Stimulated activated naive CD8-positive, alpha-beta T cell treated with anti-CD3 and anti-CD28 coated beads, Interleukin-15, Interleukin-2, amounts not matched to agents 100 ng/mL and 50 ng/mL, for 24 hours (primary cell): ENCODE measurements at regions not wholly inside any gene's neighbourhood (a gene's known extent, or its start where the extent isn't known, plus 50 kb on each side); places are given as distances from the start of the nearest gene placed in this dataset.
"Not testable (repeated sequence)": the region's sequence is repeated elsewhere in the genome, so short reads cannot be mapped to it uniquely, and the experiment has no call there.

ENCODE experiments used
- H3K27ac Mint-ChIP-seq: one replicate; pipeline ENCODE4 v1.8.0; 2021; ENCODE audit warnings: mild to moderate bottlenecking, mixed read lengths
- H3K27me3 Mint-ChIP-seq: one replicate; pipeline ENCODE4 v1.8.0; 2021; ENCODE audit warnings: mixed read lengths
- H3K36me3 Mint-ChIP-seq: one replicate; pipeline ENCODE4 v1.8.0; 2021; ENCODE audit warnings: low read depth, mixed read lengths
- H3K4me1 Mint-ChIP-seq: one replicate; pipeline ENCODE4 v1.8.0; 2021; ENCODE audit warnings: low read depth, mixed read lengths
- H3K4me3 Mint-ChIP-seq: one replicate; pipeline ENCODE4 v1.8.0; 2021; ENCODE audit warnings: mild to moderate bottlenecking, mixed read lengths
- H3K9me3 Mint-ChIP-seq: one replicate; pipeline ENCODE4 v1.8.0; 2021; ENCODE audit warnings: mixed read lengths

DNA sequence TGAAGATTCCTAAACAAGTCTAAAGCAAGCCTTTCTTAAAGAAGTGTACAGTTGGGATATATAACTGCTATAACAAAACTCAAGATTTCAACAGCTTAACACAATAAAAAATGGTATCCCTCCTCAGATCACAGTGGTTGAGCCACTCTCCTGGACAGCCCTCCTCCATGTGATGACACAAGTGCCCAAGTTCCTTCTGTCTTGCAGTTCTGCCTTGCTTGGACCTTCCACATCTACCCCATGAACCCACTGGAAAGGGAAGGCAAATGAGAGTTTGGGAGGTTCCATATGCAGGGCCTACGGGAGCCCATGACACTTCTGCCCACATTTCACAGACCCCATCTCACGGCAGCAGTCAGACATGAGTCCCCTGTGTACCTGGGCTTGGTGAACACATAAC, 659.2 kb downstream of the UQCRFS1 start:
- Mint-ChIP-seq H3K4me1 (peaks cover 7% of the 10 kb centered on the region), H3K36me3 (no peaks in the 10 kb centered on the region), H3K27me3 (no peaks in the 10 kb centered on the region), H3K9me3 (peaks cover 4% of the 10 kb centered on the region), H3K27ac (no peak overlapping the region), H3K4me3 (no peak overlapping the region)

DNA sequence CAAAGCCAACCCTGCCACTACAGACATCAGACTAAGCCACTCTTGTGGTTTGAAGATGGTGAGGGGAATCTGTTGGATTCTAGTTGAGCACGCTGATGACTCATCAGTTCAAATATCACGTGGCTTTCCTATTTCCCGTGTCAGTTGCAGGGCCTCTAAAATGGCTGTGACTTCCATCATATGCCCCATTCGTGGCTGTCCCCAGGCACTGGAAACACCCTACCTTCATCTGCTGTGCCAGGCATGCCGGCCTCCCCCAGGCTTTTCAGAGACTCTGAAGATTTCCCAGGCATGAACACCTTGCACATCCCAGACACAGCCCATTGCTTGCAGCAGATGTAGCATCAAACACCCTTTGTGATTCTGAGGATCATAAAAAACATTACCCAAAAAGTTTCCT, 659.9 kb downstream of the UQCRFS1 start:
- no peak overlapping the region for H3K4me3 Mint-ChIP-seq
- H3K27ac Mint-ChIP-seq: no peak overlapping the region
- H3K36me3 Mint-ChIP-seq: no peaks in the 10 kb centered on the region
- H3K27me3 Mint-ChIP-seq: no peaks in the 10 kb centered on the region
- H3K4me1 Mint-ChIP-seq: peaks cover 7% of the 10 kb centered on the region
- peaks cover 4% of the 10 kb centered on the region for H3K9me3 Mint-ChIP-seq

DNA sequence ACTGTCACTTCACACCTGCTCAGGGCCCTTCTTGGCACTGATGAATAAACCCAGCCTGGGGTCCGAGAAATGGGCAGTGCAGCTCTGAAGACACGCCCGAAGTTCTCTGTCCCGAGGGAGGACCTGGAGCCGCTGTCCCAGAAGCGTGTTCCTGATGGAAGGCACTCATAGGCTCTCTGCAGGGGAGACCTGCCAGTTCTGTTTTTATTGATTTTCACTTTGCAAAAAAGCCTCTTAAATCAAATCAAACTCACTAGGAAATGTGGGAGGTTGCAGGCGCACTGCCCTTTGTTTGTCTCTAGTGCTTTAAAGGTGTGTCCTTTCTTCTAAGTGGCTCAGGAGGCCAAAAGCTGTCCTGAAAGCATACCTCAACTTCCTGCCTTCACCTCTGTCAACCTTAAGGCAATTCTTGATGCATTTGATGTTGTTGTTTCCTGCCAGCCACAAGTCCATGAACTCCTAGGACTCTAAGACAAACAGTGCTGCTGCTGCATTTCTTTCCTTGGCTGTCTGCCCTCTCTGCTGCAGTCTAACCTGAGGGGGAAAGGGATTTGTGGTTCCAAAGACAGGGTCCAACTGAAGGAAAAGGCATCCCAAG, 663.2 kb downstream of the UQCRFS1 start:
- Mint-ChIP-seq H3K36me3 (no peaks in the 10 kb centered on the region), H3K27ac (no peak overlapping the region), H3K27me3 (no peaks in the 10 kb centered on the region), H3K9me3 (peaks cover 4% of the 10 kb centered on the region), H3K4me3 (no peak overlapping the region), H3K4me1 (peaks cover 7% of the 10 kb centered on the region)

DNA sequence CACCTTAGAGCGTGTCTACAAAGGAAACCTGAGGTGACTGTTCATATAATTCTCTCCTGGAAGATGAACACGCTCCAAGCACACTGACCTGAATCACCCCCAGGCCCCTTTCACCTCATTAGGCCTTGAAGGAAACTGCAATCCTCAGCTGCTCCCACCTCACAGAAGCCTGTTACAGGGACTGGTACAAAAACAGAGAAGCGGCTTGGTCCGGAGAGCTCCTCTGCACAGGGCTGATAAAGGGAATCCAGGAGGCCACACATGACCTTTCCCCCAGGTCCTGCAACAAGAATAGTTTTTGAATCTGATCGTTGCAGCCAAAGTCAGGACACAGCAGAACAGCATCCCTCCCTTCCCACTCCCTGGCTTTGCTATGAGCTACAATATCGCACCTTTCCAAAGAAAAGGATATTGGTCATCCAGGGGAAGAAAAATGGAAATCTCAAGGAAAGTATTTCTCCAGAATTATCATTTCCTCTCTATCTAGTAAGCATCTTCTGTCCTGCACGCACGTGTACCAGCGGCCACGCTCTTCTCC, 666.7 kb downstream of the UQCRFS1 start:
- Mint-ChIP-seq H3K36me3 (no peaks in the 10 kb centered on the region), H3K9me3 (no peaks in the 10 kb centered on the region), H3K4me1 (peaks cover 4% of the 10 kb centered on the region), H3K27me3 (no peaks in the 10 kb centered on the region), H3K27ac (no peak overlapping the region), H3K4me3 (no peak overlapping the region)

- H3K27me3 Mint-ChIP-seq, H3K36me3 Mint-ChIP-seq, H3K9me3 Mint-ChIP-seq, H3K4me3 Mint-ChIP-seq, H3K27ac Mint-ChIP-seq, H3K4me1 Mint-ChIP-seq: not testable (repeated sequence)
These were observed 667.6 kb downstream of the UQCRFS1 start for GRCh38 chr19:28545397-28545796.

- Mint-ChIP-seq H3K4me3 (no peak overlapping the region), H3K36me3 (no peaks in the 10 kb centered on the region), H3K9me3 (no peaks in the 10 kb centered on the region), H3K27me3 (no peaks in the 10 kb centered on the region), H3K4me1 (peaks cover 4% of the 10 kb centered on the region), H3K27ac (no peak overlapping the region)
These were observed 668.3 kb downstream of the UQCRFS1 start for GRCh38 chr19:28544451-28545261.

DNA sequence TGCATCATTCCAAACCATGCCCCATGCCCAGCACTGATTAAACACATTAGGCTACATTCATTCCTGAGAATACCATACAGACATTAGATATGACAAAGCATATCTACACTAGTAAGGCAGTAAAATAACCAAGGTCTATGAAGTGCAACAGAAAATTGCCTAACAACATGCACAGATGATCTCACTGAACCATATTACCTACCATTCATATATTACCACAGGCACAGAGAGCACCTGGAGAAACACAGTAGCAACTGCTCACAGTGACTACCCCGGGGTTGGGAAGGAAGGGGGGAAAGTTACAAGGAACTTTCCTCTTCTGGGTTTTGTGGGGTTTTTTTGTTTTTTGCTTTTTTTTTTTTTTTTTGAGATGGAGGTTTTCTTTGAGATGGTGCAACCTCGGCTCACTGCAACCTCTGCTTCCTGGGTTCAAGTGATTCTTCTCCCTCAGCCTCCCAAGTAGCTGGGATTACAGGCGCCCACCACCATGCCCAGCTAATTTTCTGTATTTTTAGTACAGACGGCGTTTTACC, 669.6 kb downstream of the UQCRFS1 start:
- no peaks in the 10 kb centered on the region for H3K36me3 Mint-ChIP-seq
- no peak overlapping the region for H3K4me3 Mint-ChIP-seq
- no peaks in the 10 kb centered on the region for H3K9me3 Mint-ChIP-seq
- H3K27ac Mint-ChIP-seq: no peak overlapping the region
- peaks cover 4% of the 10 kb centered on the region for H3K4me1 Mint-ChIP-seq
- no peaks in the 10 kb centered on the region for H3K27me3 Mint-ChIP-seq

DNA sequence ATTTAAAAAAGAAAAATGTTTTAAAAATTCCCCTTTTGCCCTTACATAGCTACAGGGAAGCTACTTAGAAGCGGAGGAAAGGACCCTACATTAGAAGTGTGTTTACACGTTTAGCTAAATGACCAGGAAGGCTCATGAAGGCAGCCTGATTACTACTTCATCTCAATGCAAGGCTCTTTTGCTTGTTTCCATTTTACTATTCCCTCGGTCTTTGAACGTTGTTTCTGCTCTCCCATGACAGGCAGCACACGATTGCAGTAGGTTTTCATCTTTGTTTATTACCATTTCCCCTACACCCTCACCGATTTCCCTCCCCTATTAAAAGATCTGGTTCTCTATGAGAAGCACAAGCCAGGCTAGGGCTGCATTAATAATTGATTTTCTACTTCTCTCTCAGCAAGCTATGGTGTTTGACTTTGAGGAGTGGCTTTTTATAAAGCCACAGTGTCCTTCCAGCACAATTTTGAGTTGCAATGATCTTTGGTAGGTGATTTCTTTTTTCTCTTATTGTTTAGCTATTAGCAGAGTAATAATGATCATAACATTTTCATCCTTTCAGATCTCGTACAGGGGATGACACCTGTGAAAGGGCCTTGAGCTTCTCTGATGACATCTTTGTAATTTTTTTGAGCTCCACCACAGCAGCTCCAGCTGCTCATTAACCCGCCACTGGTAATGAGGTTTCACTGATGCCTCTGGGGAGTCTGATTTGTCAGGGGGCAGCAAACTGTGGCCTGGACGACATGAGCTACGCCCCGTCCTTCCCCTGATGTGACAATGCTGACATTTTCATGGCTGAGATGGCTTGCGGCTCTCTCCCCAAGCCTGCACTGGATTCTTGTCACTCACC, 670.3 kb downstream of the UQCRFS1 start:
- Mint-ChIP-seq H3K9me3 (peaks cover 6% of the 10 kb centered on the region), H3K27me3 (no peaks in the 10 kb centered on the region), H3K27ac (no peak overlapping the region), H3K4me3 (no peak overlapping the region), H3K4me1 (peaks cover 4% of the 10 kb centered on the region), H3K36me3 (no peaks in the 10 kb centered on the region)

- no peaks in the 10 kb centered on the region for H3K36me3 Mint-ChIP-seq
- H3K4me1 Mint-ChIP-seq: peaks cover 4% of the 10 kb centered on the region
- no peak overlapping the region for H3K4me3 Mint-ChIP-seq
- H3K27me3 Mint-ChIP-seq: no peaks in the 10 kb centered on the region
- peaks cover 6% of the 10 kb centered on the region for H3K9me3 Mint-ChIP-seq
- H3K27ac Mint-ChIP-seq: no peak overlapping the region
These were observed 671.2 kb downstream of the UQCRFS1 start for GRCh38 chr19:28541602-28542393.

GRCh38 chr19:28541029-28541428, 671.9 kb downstream of the UQCRFS1 start:
- Mint-ChIP-seq H3K27me3 (no peaks in the 10 kb centered on the region), H3K9me3 (peaks cover 6% of the 10 kb centered on the region), H3K4me1 (peaks cover 4% of the 10 kb centered on the region), H3K36me3 (no peaks in the 10 kb centered on the region), H3K4me3 (no peak overlapping the region), H3K27ac (no peak overlapping the region)

- H3K4me3 Mint-ChIP-seq, H3K9me3 Mint-ChIP-seq, H3K27ac Mint-ChIP-seq, H3K27me3 Mint-ChIP-seq, H3K4me1 Mint-ChIP-seq, H3K36me3 Mint-ChIP-seq: not testable (repeated sequence)
These were observed 672.6 kb downstream of the UQCRFS1 start for GRCh38 chr19:28540385-28540784.

GRCh38 chr19:28539759-28540158, 673.2 kb downstream of the UQCRFS1 start:
- peaks cover 9% of the 10 kb centered on the region for H3K9me3 Mint-ChIP-seq
- H3K27me3 Mint-ChIP-seq: no peaks in the 10 kb centered on the region
- H3K27ac Mint-ChIP-seq: no peak overlapping the region
- no peaks in the 10 kb centered on the region for H3K36me3 Mint-ChIP-seq
- no peak overlapping the region for H3K4me3 Mint-ChIP-seq
- peaks cover 4% of the 10 kb centered on the region for H3K4me1 Mint-ChIP-seq

- H3K27me3 Mint-ChIP-seq, H3K27ac Mint-ChIP-seq, H3K4me1 Mint-ChIP-seq, H3K4me3 Mint-ChIP-seq, H3K36me3 Mint-ChIP-seq, H3K9me3 Mint-ChIP-seq: not testable (repeated sequence)
These were observed 674.4 kb downstream of the UQCRFS1 start for GRCh38 chr19:28538579-28538978.

- Mint-ChIP-seq H3K27me3 (no peaks in the 10 kb centered on the region), H3K27ac (no peak overlapping the region), H3K9me3 (peaks cover 9% of the 10 kb centered on the region), H3K4me1 (no peaks in the 10 kb centered on the region), H3K36me3 (no peaks in the 10 kb centered on the region), H3K4me3 (no peak overlapping the region)
These were observed 675.1 kb downstream of the UQCRFS1 start for GRCh38 chr19:28537896-28538295.
